GM18861 (cell line): ENCODE measurements at regions not wholly inside any gene's neighbourhood (a gene's known extent, or its start where the extent isn't known, plus 50 kb on each side); places are given as distances from the start of the nearest gene placed in this dataset.

Source experiments
- ATAC-seq: cut with Tn5 transposase; IDR thresholded peaks from one replicate; pipeline ENCODE4 v1.9.1; 2021; ENCODE audit not compliant: unreplicated experiment

DNA sequence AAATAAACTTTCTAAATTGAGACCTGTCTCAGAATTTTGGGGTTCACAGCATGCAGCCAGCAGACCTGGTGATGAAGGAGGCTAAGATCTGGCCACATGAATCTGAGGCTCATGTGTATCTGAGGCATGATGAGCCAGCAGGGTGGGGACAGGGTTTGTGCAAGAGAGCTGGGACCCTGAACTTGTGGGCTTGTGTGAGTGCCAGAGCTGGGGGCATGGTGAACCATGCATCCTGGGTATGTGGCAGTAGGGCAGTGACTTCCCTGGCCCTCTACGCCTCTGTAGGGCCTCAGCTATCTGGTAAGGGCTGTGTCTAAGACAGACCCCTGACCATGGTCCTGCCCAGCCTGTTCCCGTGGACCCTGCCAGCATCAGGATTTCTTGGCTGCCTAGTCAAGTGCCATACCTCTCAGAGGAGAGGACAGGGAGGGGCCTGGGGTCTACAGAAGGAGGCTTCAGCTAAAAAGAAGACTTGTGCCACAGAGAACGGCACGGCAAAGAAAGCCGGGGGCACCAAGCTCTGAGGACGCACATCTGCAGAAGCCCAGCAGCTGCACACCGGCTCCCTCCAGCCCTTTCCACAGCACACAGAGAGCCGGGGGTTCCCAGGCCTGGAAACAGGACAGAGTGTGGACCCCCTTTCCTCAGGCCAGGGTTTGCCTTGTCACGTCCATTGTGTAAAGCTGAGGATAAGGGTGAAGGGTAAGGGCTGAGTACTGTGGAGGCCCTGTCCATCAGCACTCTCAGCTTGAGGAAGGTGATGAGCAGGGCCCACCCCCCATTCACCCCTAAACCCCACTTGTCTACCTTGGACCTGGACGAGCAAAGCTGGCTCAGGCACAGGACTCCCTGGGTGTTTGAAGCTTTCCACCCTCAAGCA, 130.1 kb downstream of the MRPL36 start:
- ATAC-seq: no peak

DNA sequence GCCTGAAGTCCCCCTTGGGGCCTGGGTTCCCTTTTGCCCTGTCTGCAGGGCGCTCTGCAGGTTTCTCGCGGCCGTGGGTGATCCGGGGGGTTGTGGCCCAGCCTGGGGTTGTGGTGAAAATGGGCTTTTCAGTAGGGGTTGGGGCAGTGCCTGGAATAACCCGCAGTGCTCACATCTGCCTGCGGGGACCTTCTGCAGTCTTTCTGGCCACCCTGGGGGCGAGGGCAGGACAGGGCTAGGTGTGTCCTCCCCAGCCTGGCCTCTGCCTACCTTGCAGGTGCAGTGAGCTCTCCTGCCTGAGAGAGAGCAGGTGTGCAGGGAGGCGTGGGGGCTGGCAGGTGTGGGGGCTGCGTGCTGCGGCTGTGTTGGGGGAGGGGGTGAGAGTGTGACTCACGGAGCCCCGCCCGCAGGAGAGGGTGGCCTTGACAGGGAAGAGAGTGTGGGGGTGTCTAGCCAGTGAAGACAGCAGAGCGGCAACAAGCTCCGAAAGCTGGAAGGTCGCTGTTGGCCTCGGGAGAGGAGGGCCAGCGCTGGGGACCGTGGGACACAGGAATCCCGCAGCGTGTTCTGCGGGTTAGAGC, 131.4 kb downstream of the MRPL36 start:
- no peak for ATAC-seq

DNA sequence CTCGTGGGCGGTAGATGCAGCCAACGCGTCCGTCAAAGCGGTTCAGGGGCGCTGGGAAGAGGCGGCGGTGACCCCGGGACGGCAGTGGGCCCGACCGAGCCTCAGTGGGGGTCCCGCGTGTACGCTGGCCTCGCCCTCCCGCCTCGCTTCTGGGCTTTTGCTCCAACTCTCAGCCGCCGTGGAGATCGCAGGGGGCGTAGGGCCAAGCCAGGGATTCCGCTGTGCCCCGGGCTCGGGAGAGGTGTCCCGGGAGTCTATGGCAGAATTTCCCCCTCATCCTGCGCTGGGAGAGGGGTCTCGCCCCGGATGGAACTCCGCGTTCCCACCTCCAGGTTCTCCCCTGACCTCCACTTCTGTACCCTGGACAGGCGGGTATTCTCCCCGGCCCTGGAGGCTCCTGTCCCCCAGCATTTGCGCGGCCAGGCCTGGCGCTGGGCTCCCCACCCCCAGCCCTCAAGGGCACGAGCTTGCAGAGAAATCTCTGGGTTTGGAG, 131.9 kb downstream of the MRPL36 start:
- no peak for ATAC-seq

DNA sequence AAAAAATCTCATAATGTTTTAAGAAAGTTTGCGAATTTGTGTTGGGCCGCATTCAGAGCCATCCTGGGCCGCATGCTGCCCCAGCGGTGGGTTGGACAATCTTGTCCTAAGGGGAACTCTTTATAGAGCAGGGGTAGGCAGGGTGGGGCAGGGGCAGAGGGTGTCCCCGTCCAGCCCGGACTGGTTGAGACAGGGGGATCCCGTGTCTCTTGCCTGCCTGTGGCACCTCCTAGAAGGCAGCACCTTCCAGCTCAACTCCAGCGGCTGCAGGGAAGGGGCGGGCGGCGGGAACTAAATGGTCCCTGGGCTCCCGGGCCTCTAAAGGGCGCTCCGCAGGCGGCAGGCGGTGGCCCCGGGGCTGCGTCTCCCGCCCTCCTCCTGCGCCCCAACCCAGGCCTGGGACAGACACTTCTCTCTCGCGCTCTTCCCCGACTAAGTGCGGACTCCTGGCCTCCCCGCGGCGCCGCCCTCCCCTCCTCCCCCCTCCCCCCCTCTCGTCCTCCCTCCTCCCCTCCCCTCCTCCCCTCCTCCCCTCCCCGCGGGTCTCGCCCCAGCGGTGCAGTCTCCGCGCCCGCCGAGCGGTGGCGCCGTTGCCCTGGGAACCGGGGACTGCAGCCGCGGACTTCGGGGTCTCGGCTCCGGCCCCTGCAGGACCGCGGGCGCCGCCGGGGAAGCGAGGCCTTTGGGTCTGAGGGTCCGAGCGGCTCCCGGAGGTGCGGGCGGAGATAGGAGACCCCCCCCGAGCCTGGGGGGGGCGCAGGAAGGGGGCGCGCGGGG, 132.6 kb downstream of the MRPL36 start:
- no peak for ATAC-seq

DNA sequence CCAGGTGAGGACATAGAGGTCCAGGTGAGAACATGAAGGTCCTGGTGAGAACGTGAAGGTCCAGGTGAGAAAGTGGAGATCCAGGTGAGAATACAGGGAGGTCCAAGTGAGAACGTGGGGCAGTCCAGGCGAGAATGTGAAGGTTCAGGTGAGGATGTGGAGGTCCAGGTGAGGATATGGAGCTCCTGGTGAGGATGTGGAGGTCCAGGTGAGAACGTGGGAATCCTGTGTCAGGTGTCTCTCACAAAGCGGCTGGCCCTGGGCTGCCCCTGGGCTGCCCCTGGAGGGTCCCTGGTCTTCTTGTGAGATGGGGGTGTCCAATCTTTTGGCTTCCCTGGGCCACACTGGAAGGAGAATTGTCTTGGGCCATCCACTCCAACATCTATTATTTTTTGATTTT, 133.4 kb downstream of the MRPL36 start:
- no peak for ATAC-seq

DNA sequence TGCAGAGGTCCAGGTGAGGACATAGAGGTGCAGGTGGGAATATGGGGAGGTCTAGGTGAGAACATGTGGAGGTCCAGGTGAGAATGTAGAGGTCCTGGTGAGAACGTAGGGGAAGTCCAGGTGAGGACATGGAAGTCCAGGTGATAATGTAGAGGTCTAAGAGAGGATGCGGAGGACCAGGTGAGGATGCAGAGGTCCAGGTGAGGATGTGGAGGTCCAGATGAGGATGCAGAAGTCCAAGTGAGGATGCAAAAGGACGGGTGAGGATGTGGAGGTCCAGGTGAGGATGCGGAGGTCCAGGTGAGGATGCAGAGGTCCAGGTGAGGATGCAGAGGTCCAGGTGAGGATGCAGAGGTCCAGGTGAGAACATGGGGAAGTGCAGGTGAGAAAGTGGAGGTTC, 133.8 kb downstream of the MRPL36 start:
- no peak for ATAC-seq

DNA sequence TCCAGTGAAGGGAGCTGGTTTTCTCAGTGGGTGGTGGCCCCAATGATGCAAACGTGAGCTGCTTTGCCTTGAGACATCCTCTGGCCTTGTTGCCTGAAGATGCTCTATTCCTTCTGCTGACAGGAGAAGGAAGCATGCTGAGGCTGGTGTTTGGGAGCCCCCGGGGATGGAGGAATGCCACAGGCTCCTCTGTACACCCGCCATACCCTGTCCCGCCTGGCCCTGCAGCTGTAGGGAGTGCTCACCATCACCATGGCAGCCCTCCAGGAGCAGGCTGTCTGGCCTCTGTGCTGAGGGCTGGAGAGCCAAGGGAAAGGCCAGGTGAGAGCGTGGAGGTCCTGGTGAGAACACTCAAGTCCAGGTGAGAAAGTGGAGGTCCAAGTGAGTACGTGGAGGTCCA, 134.4 kb downstream of the MRPL36 start:
- ATAC-seq: no peak

DNA sequence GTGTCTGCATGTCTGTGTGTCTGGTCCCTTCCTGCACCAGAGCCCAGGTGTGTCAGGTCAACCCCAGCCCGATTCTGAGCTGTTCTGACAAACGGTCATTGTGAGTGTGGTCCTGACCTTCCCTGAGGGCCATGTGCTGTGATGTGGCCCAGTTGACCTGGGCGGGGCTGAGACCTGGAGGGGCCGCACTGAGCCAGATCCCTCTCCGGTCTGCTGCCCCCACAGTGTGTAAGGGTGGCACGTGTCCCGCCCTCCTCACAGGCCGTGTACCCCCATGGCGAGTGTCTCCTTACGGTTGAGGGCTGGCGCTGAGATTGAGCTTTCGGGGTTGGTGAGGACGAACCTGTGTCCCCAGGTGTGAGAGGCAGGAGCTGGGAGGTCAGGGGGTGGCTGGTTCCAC, 136.5 kb downstream of the MRPL36 start:
- ATAC-seq: no peak

DNA sequence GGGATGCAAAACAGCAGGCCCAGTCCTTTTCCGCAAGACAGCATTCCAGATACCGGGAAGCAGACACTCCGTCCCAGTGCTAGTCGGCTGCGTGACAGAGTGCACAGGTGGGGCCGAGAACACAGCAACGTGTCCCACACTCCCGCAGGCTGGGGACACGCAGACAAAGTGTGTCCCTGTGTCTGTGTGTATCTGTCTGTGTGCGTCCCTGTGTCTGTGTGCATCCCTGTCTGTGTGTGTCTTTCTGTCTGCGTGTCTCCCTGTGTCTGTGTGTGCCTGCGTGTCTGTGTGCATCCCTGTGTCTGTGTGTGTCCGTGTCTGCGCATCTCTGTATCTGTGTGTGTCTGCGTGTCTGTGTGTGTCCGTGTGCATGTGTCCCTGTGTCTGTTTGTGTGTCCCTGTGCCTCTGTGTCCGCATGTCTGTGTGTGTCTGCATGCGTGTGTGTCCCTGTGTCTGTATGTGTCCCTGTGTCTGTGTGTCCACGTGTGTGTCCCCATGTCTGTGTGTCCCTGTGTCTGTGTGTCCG, 137.0 kb downstream of the MRPL36 start:
- no peak for ATAC-seq

DNA sequence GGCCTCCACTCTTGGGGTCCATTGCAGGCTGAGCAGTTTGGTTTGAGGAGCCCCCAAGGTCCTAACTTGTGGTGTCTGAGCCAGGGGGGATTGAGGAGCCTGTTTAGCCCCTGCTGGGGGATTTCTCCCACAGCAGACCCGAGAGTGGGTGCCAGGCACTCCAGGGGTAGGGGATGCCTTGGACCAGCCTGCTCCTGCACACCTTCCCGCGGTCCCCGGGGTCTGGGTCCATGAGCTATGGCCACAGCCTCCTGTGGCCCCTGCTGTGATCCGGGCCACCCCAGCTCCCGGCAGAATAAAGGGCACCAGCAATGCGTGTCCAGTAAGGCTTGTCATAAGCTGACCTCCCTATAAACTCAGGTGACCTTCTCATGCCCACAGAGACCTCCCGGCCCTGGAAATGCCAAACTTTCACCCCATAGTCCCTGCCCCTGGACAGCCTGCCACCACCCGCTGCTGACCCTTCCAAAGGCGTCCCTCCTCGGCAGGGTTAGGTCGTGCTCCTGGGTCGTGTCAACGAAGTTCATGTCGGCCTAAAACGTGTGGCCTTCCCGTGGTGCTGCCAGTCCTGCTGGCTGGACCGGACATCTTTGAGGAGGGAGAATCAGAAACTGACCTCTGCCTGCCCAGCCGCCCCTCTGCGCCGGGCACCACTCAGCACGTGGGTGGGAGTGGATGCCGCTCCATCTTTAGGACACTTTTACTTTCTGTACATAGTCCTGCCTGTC, 137.6 kb downstream of the MRPL36 start:
- ATAC-seq: no peak

DNA sequence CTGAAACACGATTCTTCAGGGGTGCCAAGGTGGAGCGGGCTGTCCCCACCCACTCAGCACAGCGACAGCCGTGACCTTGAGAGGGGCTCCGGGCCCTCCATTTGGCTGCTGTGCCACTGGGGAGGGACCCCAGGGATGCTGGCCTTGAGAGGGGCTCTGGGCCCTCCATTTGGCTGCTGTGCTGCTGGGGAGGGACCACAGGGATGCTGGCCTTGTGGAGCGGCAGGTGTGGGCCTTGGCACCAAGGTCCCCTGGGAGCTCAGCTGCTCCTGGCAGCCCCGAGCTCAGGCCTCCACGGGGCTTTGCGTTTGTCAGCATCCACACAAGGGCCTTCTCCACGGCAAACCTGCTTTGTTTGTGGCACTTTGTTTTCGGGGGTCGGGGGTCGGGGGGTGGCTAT, 137.6 kb upstream of the LPCAT1 start:
- ATAC-seq: no peak

DNA sequence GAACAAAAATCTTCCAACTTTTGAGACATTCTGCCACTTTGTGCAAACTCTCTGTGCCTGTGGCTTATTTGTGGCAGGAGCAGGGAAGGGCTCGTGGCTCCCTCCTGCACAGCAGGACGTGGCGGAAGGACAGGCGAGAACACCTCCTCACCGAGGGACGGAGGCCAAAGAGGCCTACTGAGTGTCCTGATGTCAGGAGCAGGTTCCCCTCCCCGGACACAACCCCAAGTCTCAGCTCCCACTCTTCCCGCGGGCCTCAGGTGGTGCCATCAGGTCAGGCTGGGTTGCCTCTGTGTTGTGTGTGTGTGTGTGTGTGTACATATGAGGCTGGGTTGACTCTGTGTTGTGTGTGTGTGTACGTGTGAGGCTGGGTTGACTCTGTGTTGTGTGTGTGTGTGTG, 136.8 kb upstream of the LPCAT1 start:
- no peak for ATAC-seq

DNA sequence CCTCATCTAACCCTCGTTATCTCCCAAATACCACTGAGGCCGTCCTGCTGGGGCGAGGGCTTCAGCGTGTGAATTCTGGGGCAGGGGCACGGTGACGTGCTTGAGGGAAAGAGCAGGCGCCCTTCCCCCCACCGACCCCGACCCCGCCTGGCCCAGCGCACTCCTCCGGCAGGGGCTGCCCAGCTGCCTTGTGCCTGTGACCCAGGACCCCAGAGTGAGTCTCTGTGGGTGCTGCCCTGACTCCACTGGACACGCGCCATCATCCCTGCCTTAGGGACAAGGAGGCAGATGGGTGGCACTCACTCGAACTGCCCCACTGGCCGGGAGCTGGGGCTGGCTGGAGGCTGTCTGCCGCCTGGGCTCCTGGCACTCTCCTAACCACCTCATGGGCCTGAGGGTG, 136.2 kb upstream of the LPCAT1 start:
- ATAC-seq: no peak

DNA sequence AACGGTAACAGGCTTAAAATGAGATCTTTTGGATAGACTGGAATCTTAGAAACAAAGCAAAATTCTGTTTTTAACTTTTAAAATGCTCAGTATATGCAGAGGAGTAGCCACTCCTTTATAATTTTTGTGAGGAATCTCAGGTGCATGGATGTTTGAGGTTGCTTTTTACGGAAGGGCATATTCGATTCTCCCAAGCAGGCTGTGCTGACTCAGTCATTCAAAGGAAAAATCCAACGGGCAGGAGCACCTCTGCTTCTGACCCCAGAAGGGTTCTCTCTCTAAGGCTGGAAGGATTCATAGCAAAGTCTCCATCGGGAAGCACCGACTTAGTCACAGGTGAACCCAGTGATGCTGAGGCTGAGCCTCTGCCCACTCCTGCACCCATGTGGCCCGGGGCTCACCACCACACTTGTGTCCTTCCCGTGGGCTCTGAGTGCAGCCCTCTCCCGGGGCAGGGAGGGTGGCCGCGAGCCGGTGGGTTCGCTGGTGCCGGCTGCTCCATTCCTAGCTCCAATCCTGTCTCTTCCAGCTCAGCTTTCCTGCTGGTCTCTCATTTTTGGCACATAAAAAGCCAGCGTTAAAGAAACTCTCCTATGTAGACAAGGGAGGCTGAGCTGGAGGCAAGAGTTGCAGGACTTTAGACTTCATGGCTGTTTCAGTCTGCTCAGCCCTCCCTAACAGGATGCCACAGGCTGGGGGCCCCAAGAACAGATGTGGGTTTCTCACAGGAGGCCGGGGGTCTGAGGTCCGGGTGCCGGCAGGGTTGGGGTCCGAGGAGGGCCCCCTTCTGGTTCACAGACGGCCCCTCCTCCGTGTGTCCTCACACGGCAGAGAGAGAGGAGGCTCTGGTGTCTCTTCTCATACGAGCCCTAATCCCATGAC, 135.6 kb upstream of the LPCAT1 start:
- no peak for ATAC-seq

DNA sequence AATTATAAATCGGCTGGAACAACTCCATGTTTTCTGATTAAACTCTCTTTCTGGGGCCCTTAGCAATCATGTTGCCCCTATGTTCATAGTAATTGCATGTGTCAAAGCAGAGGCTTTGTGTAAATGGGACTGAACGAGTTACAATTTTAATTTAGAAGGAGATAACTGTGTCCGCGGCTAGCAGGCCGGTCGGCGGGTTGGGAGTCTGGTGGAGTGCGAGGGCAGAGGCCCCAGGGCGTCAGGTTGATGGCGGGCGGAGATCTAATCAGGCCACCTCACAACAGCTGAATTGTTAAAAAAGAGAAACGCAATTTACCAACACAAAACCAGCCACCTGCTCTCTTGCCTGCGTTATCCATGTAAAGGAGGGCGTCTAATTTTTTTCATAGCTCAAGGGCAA, 134.9 kb upstream of the LPCAT1 start:
- no peak for ATAC-seq

DNA sequence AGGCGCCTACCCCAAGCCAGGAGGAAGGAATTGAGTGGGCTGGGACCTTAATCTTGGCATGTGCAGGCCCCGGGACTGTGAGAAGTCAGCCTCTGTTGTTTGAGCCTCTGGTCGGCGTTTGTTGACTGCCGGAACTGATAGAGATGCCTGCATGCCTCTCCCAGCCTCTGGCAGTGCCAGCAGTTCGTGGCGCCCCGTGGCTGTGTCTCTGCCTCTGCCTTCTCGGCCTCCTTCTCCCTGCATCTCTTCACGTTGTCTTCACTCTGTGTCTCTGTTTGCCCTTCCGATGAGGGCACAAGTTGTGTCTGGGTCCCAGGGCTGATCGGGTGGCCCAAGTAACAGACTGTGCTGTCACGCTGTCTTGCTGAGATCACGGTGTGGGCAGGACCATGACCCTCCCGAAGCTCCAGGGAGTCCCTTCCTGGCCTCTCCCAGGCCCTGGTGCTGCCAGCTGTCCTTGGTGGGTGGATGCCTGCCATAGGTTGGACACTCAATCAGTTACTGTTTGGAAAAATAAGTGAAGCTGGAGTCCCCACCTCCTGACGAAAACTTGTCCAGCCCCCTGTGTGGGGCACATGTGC, 133.5 kb upstream of the LPCAT1 start:
- ATAC-seq: no peak

DNA sequence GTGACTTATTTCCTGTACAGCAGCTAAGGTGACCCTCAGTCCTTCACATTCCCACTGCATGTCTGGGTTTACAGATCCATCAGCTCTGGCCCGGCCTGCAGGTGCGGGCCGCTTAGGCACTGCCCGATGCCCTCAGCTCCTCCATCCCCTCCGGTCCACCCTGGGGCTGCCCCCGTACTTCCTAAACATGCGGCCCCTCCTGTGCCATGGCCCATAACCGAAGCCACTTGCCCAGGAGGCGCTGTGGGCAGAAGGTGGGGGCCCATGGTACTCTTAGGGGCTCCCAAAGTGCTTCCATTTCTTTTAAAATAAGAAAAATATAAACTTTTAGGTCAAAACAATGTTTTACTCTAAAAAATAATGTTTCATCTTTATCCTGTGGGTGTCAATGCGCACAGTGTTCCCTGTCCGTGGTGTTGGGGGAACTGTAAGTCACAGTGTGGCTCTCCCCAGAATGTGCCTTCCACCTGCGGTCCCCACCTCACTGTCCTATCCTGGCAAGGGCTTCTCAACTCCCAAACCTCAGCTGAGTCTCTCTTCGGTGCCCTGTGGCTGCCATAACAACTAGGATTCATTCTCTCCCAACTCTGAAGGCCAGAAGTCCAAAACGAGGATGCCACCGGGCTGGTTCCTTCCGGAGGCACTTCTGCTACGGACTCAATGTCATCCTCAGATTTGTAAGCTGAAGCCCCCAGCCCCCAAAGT, 132.7 kb upstream of the LPCAT1 start:
- ATAC-seq: no peak

DNA sequence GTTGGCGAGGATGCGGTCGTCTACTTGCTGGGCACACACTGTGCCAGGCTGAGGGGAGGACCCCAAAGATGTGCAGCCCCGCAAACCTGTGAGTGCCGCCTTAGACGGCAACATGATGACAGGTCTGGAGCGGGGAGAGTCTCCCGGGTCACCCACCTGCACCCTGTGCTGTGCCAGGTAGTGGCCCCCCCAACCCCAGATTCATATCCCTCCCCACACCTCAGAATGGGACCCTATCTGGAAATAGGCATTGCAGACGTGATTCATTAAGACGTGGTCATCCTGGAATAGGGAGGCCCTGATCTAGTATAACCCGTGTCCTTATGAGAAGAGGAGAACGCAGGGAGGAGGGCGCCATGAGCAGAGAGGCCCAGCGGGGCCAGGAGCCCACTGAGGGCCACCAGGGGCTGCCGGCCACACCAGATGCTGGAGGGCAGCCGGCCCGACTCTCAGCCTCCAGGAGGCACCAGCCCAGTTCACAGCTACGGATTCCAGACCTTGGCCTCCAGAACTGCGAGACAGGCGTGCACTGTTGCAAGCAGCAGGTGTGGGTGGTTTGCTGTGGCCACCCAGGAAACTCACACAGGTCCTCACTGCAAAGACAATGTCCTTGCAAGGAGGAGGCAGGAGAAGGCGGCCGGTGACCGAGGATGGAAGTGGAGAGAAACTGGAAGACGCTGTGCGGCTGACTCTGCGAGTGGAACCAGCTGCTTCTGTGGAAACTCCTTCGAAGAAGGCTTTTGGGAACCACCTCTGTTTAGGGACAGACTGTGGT, 131.9 kb upstream of the LPCAT1 start:
- ATAC-seq: no peak
